SK-N-SH (cell line): ENCODE measurements at regions not wholly inside any gene's neighbourhood (a gene's known extent, or its start where the extent isn't known, plus 50 kb on each side); places are given as distances from the start of the nearest gene placed in this dataset.

Experiments used
- CTCF ChIA-PET: fragments of 300-600, 350-600 bp; formaldehyde crosslinking; extraction: SDS; loops from one replicate; lab custom pipeline; 2021; lab: Yijun Ruan, JAX
- POLR2A ChIA-PET: fragments of 350-600 bp; sonication (Branson Sonifier 250); formaldehyde crosslinking; extraction: SDS; loops from one replicate; lab custom pipeline; 2020; ENCODE audit warnings: antibody characterized with exemption, inconsistent platforms; lab: Yijun Ruan, JAX
- DNase-seq: peaks from one replicate; pipeline ENCODE4 v3.0.0; 2012
- H2AFZ ChIP-seq: fragments of 200-600 bp; sonication (generic); 2 replicates; pipeline ENCODE4 v1.8.1; 2016; ENCODE audit warnings: antibody characterized with exemption, mild to moderate bottlenecking, low read depth
- H3F3A ChIP-seq: fragments of 200-600 bp; sonication (generic); replicated peaks from 2 replicates; pipeline ENCODE3; 2016; ENCODE audit warnings: antibody characterized with exemption, mild to moderate bottlenecking; ENCODE audit not compliant: insufficient read depth
- H3K27ac ChIP-seq, 2 experiments: fragments of 200-500 bp in 1 of 2; fragments of 200-600 bp in 1 of 2; sonication (Bioruptor generic) in 1 of 2; sonication (generic), shearing (Covaris generic) in 1 of 2; 2 replicates each; pipeline versions ENCODE4 v1.5.1 to v1.6.1; 2014 to 2016; ENCODE audit warnings: low read depth in 2 of 2, inconsistent platforms in 1 of 2, low read length in 1 of 2, mild to moderate bottlenecking in 1 of 2, mixed read lengths in 1 of 2
- H3K27me3 ChIP-seq: fragments of 200-600 bp; sonication (generic), shearing (Covaris generic); 2 replicates; pipeline ENCODE4 v1.6.1; 2016; ENCODE audit warnings: mixed run types; ENCODE audit not compliant: insufficient read depth
- H3K36me3 ChIP-seq, 2 experiments: fragments of 200-500 bp in 1 of 2; fragments of 200-600 bp in 1 of 2; sonication (Bioruptor generic) in 1 of 2; sonication (generic) in 1 of 2; replicated peaks in 1 of 2; 2 replicates each; pipeline versions ENCODE3 to v1.5.1; 2014 to 2016; ENCODE audit warnings: low read length in 1 of 2, mild to moderate bottlenecking in 1 of 2; ENCODE audit not compliant: insufficient read depth in 2 of 2, control insufficient read depth in 1 of 2
- H3K4me1 ChIP-seq, 2 experiments: fragments of 200-500 bp in 1 of 2; fragments of 200-600 bp in 1 of 2; sonication (Bioruptor generic) in 1 of 2; sonication (generic), shearing (Covaris generic) in 1 of 2; 2 replicates each; pipeline versions ENCODE4 v1.5.1 to v1.6.1; 2014 to 2016; ENCODE audit warnings: low read depth in 1 of 2, low read length in 1 of 2, mixed run types in 1 of 2; ENCODE audit not compliant: insufficient read depth in 2 of 2, control insufficient read depth in 1 of 2
- H3K4me2 ChIP-seq: fragments of 200-600 bp; sonication (generic), shearing (Covaris generic); 2 replicates; pipeline ENCODE4 v1.6.1; 2017; ENCODE audit warnings: mixed run types
- H3K4me3 ChIP-seq, 2 experiments: fragments of 200-500 bp in 1 of 2; fragments of 200-600 bp in 1 of 2; sonication (Bioruptor generic) in 1 of 2; sonication (generic), shearing (Covaris generic) in 1 of 2; 2 replicates each; pipeline versions ENCODE4 v1.5.1 to v1.8.1; 2014 to 2016; ENCODE audit warnings: low read depth in 2 of 2, inconsistent platforms in 1 of 2, low read length in 1 of 2, mild to moderate bottlenecking in 1 of 2, mixed read lengths in 1 of 2, moderate library complexity in 1 of 2
- H3K79me2 ChIP-seq: fragments of 200-600 bp; sonication (generic); 2 replicates; pipeline ENCODE4 v1.8.1; 2017; ENCODE audit warnings: mild to moderate bottlenecking; ENCODE audit not compliant: insufficient read depth
- H3K9ac ChIP-seq: fragments of 200-600 bp; sonication (generic); 2 replicates; pipeline ENCODE4 v1.6.1; 2017; ENCODE audit warnings: mixed run types
- H3K9me2 ChIP-seq: fragments of 200-600 bp; sonication (generic); 2 replicates; pipeline ENCODE4 v1.6.1; 2017; ENCODE audit warnings: mixed run types
- H3K9me3 ChIP-seq: fragments of 200-600 bp; sonication (generic); 2 replicates; pipeline ENCODE4 v1.6.1; 2017; ENCODE audit warnings: mixed run types, mild to moderate bottlenecking, moderate library complexity
- H4K20me1 ChIP-seq: fragments of 200-600 bp; sonication (generic); 2 replicates; pipeline ENCODE4 v1.6.1; 2017; ENCODE audit warnings: mild to moderate bottlenecking, mixed run types; ENCODE audit not compliant: insufficient read depth
- CTCF ChIP-seq: fragments of 200-600 bp; sonication (generic); IDR thresholded peaks from 2 replicates; pipeline ENCODE4 v1.6.1; 2017; ENCODE audit warnings: antibody characterized with exemption, mild to moderate bottlenecking, moderate library complexity
- ELF1 ChIP-seq: IDR thresholded peaks from 2 replicates; pipeline ENCODE4 v1.4.0; 2012
- EZH2phosphoT487 ChIP-seq: fragments of 200-600 bp; sonication (generic); IDR thresholded peaks from 2 replicates; pipeline ENCODE4 v1.6.1; 2017; ENCODE audit warnings: low read depth, mixed run types, mild to moderate bottlenecking, antibody characterized with exemption, moderate library complexity, borderline replicate concordance
- FOSL2 ChIP-seq: IDR thresholded peaks from 2 replicates; pipeline ENCODE4 v1.4.0; 2012; ENCODE audit warnings: low read depth, mild to moderate bottlenecking, moderate library complexity, borderline replicate concordance
- GATA2 ChIP-seq: sonication (generic); formaldehyde crosslinking; IDR thresholded peaks from 2 replicates; pipeline ENCODE4 v1.5.0; 2020; ENCODE audit warnings: mild to moderate bottlenecking, missing genetic modification reagents
- JUND ChIP-seq: IDR thresholded peaks from 2 replicates; pipeline ENCODE4 v1.4.0; 2012
- MAX ChIP-seq: IDR thresholded peaks from 2 replicates; pipeline ENCODE4 v1.4.0; 2012; ENCODE audit warnings: low read depth
- NFIC ChIP-seq: IDR thresholded peaks from 2 replicates; pipeline ENCODE4 v1.4.0; 2012; ENCODE audit warnings: borderline replicate concordance
- NRF1 ChIP-seq: IDR thresholded peaks from 2 replicates; pipeline ENCODE4 v1.6.1; 2012; ENCODE audit warnings: low read depth, mild to moderate bottlenecking, low read length
- RCOR1 ChIP-seq: fragments of 150-350 bp; IDR thresholded peaks from 2 replicates; pipeline ENCODE4 v1.6.1; 2017; ENCODE audit warnings: antibody characterized with exemption, low read length
- RFX5 ChIP-seq: IDR thresholded peaks from 2 replicates; pipeline ENCODE4 v1.6.1; 2012; ENCODE audit warnings: mild to moderate bottlenecking, improper control_type of control experiment, low read length
- SIN3A ChIP-seq: IDR thresholded peaks from 2 replicates; pipeline ENCODE4 v1.6.1; 2012; ENCODE audit warnings: low read depth, mild to moderate bottlenecking, low read length, moderate library complexity, borderline replicate concordance
- TAF1 ChIP-seq: IDR thresholded peaks from 2 replicates; pipeline ENCODE4 v1.6.1; 2012; ENCODE audit warnings: low read depth, mild to moderate bottlenecking, low read length, moderate library complexity, borderline replicate concordance
- TCF12 ChIP-seq: IDR thresholded peaks from 2 replicates; pipeline ENCODE4 v1.4.0; 2012
- USF1 ChIP-seq: IDR thresholded peaks from 2 replicates; pipeline ENCODE4 v1.4.0; 2012; ENCODE audit warnings: low read depth, borderline replicate concordance
- WGBS: methylation state at CpG from one replicate; pipeline ENCODE4 v1.1.6; 2017; ENCODE audit warnings: low lambda C conversion rate; 5-methylcytosine and 5-hydroxymethylcytosine counted together
- TF ChIP-seq, protein P1 (sequence below): fragments of 150-350 bp; IDR thresholded peaks from 2 replicates; pipeline ENCODE4 v1.6.1; 2017; ENCODE audit warnings: antibody characterized with exemption, low read length, low read depth, borderline replicate concordance
- TF ChIP-seq, protein P2 (sequence below): IDR thresholded peaks from 2 replicates; pipeline ENCODE4 v1.6.1; 2012; ENCODE audit warnings: mild to moderate bottlenecking, low read depth, low read length, moderate library complexity

DNA sequence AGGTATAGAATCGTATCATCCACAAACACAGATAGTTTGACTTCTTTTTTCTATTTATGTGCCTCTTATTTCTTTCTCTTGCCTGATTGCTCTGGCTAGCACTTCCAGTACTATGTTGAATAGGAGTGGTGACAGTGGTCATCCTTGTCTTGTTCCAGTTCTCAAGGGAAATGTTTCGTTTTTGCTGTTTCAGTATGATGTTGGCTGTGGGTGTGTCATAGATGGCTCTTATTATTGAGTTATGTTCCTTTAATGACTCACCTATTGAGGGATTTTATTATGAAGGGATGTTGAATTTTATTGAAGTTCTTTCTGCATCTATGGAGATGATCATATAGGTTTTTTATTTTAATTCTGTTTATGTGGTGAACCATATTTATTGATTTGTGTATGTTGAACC is 70.3 kb downstream of the ENC1 start:
- no peak overlapping the region for H3K4me3 ChIP-seq
- H3K9me2 ChIP-seq, result no peaks in the 10 kb centered on the region
- H3K9ac ChIP-seq, result no peak overlapping the region
- ChIA-PET CTCF (no interaction called here), POLR2A (no interaction called here)
- no peak overlapping the region for H2AFZ ChIP-seq
- DNase-seq, result no peak
- no peaks in the 10 kb centered on the region for H3K27me3 ChIP-seq
- H3K9me3 ChIP-seq, result no peaks in the 10 kb centered on the region
- no peak overlapping the region for H3K27ac ChIP-seq
- no peaks in the 10 kb centered on the region for H4K20me1 ChIP-seq
- no peaks in the 10 kb centered on the region for H3K79me2 ChIP-seq
- H3K36me3 ChIP-seq, result no peaks in the 10 kb centered on the region
- no peak for TF ChIP-seq TCF12
- no peak for TF ChIP-seq CTCF
- no peak for TF ChIP-seq TAF1
- no peak for TF ChIP-seq JUND
- TF ChIP-seq FOSL2, result no peak
- no peak for TF ChIP-seq RFX5
- TF ChIP-seq, protein P1, sequence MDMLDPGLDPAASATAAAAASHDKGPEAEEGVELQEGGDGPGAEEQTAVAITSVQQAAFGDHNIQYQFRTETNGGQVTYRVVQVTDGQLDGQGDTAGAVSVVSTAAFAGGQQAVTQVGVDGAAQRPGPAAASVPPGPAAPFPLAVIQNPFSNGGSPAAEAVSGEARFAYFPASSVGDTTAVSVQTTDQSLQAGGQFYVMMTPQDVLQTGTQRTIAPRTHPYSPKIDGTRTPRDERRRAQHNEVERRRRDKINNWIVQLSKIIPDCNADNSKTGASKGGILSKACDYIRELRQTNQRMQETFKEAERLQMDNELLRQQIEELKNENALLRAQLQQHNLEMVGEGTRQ, result no peak
- no peak for TF ChIP-seq GATA2
- no peak for TF ChIP-seq ELF1
- no peak for TF ChIP-seq SIN3A
- TF ChIP-seq, protein P2, sequence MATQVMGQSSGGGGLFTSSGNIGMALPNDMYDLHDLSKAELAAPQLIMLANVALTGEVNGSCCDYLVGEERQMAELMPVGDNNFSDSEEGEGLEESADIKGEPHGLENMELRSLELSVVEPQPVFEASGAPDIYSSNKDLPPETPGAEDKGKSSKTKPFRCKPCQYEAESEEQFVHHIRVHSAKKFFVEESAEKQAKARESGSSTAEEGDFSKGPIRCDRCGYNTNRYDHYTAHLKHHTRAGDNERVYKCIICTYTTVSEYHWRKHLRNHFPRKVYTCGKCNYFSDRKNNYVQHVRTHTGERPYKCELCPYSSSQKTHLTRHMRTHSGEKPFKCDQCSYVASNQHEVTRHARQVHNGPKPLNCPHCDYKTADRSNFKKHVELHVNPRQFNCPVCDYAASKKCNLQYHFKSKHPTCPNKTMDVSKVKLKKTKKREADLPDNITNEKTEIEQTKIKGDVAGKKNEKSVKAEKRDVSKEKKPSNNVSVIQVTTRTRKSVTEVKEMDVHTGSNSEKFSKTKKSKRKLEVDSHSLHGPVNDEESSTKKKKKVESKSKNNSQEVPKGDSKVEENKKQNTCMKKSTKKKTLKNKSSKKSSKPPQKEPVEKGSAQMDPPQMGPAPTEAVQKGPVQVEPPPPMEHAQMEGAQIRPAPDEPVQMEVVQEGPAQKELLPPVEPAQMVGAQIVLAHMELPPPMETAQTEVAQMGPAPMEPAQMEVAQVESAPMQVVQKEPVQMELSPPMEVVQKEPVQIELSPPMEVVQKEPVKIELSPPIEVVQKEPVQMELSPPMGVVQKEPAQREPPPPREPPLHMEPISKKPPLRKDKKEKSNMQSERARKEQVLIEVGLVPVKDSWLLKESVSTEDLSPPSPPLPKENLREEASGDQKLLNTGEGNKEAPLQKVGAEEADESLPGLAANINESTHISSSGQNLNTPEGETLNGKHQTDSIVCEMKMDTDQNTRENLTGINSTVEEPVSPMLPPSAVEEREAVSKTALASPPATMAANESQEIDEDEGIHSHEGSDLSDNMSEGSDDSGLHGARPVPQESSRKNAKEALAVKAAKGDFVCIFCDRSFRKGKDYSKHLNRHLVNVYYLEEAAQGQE, result no peak
- no peak overlapping the region for H3K4me2 ChIP-seq
- peaks cover 0 to 4% of the 10 kb centered on the region in 2 experiments; a peak in 1 of 4 replicates for H3K4me1 ChIP-seq
- WGBS, result 67% methylated on average over 2 of the region's 2 CpGs
- peaks cover 4% of the 10 kb centered on the region for H3F3A ChIP-seq

GRCh38 chr5:74567411-74567995 is 73.0 kb downstream of the ENC1 start:
- 78% methylated on average over 4 of the region's 4 CpGs for WGBS
- H3F3A ChIP-seq, result no peaks in the 10 kb centered on the region
- CTCF ChIA-PET, result interaction anchor here (1.2 kb wide), 1 partner anchor 11 kb away, joined by 3 read pairs; no protein-coding TSS in a partner anchor
- TF ChIP-seq RCOR1 (no peak), EZH2phosphoT487 (no peak), CTCF (no peak), MAX (no peak), NRF1 (no peak), NFIC (no peak), USF1 (no peak)
- TF ChIP-seq, protein P1, result no peak

More at GRCh38 chr5:74567411-74567995, 73.0 kb downstream of the ENC1 start:
- Histone ChIP-seq H3K4me2 (no peak overlapping the region), H3K79me2 (no peaks in the 10 kb centered on the region), H3K9ac (no peak overlapping the region), H3K4me3 (no peak overlapping the region), H3K9me3 (no peaks in the 10 kb centered on the region), H3K9me2 (no peaks in the 10 kb centered on the region), H3K27ac (no peak overlapping the region), H2AFZ (no peak overlapping the region), H4K20me1 (no peaks in the 10 kb centered on the region), H3K36me3 (no peaks in the 10 kb centered on the region), H3K4me1 (no peaks in the 10 kb centered on the region), H3K27me3 (no peaks in the 10 kb centered on the region)
- DNase-seq, result no peak
- POLR2A ChIA-PET, result no interaction called here
